GM13976 (cell line): ENCODE measurements at regions not wholly inside any gene's neighbourhood (a gene's known extent, or its start where the extent isn't known, plus 50 kb on each side); places are given as distances from the start of the nearest gene placed in this dataset.

Experiments
- DNase-seq: peaks from one replicate; pipeline ENCODE4 v3.0.0; 2012; ENCODE audit warnings: low spot score
- CTCF ChIP-seq: IDR thresholded peaks from 2 replicates; pipeline ENCODE4 v1.5.1; 2012; ENCODE audit warnings: borderline replicate concordance, mild to moderate bottlenecking; ENCODE audit not compliant: insufficient read depth; ENCODE audit errors: extremely low read depth, missing control alignments, control extremely low read depth
- in situ Hi-C: fragments of 300-500 bp; cut with MboI; formaldehyde crosslinking; loops from one replicate; pipeline ENCODE4 v1.12.0; 2022; ENCODE audit warnings: low sequenced_read_pairs, mixed read lengths, inconsistent platforms; ENCODE audit not compliant: unreplicated experiment

GRCh38 chr13:42466123-42466522 lies 107.8 kb upstream of the TNFSF11 start:
- in situ Hi-C loops = no loop called here
- no peak for DNase-seq
- no peak for TF ChIP-seq CTCF

DNA sequence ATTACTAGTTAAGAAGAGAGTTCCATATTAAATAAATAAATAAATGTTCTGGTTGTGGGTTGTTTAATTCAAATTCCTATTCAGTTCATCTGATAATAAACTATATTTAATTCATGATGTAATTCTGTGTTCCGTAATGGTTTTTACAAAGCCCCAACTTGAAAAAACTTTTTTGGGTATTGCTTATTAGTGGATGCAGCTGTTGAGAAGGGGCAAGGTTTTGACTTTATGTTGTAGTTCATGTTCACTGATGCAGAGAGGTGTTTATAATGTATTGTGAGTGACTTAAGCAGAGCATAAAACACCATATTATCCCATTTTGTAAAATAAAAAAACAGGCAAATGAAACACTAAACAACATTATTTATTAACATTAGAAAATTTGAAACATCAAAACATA lies 107.3 kb upstream of the TNFSF11 start:
- no peak for TF ChIP-seq CTCF
- in situ Hi-C loops = no loop called here
- no peak for DNase-seq

DNA sequence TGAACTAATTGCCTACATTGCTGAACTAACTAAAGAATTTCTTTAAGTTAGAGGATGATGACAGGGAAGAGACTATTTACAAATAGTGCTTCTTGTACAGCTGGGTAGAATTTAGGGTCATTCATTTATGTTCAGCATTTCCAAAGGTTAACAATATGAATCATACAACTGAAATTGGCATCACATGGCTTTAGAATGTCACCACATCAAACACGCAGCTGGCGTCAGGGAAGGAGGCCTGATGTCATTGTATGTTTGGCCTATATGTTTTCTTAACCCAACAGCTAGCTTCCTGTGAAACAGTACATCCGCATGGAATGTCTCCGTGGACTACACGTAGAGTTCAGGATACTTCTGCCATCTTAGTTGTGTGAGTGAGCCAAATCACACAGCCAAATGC lies 99.0 kb upstream of the TNFSF11 start:
- in situ Hi-C loops = no loop called here
- DNase-seq = no peak
- TF ChIP-seq CTCF = no peak

- in situ Hi-C loops = no loop called here
- TF ChIP-seq CTCF = no peak
- DNase-seq = no peak
Measured at GRCh38 chr13:42477596-42478190, 96.3 kb upstream of the TNFSF11 start.

DNA sequence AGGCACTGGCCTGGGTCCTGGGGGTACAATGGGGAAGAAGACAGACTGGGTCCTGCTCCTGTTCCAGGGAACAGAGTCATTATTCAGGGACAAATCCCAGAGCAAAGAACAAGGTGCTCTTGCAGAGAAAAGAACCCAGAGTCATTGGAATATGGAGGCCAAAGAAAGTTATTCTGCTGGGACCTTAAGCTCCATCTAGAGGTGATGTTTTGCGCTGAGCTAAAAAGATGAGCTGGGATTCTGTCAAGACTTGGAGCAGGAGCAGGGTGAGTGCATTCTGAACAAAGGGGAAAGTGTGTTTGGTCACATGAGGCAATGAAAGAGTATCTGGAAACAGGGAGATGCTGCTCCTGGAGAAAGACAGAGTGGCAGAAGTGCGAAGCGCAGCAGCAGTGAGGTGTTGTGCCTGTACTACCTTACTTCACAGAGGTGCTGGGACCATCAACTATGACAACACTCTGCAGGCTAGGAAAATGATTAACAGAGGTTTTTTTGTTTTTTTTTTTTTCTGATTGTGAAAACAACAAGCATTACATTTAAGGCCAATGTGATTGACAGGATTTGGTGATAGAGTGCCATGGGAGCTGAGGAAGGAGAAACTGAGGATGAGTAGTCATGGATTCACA lies 95.3 kb upstream of the TNFSF11 start:
- in situ Hi-C loops = no loop called here
- TF ChIP-seq CTCF = peak; percentile 19
- DNase-seq = peak; percentile 46

DNA sequence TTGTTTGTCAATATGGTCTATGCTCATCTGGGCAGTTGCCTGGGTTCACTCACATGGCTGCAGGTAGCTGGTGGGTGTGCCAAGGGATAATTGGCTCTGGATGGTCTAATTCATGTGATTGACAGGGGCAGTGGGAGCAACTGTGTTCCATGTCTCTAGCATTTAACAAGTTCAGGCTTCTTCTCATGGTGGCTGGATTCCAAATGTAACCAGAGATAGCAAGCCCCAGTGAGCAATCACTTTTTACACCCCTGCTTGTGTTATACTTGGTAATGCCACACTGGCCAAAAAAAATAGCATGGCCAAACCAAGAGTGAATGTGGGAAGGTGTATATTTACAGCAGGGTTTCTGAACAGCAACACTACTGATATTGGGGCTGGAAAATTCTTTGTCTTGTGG lies 89.6 kb upstream of the TNFSF11 start:
- in situ Hi-C loops = no loop called here
- no peak for TF ChIP-seq CTCF
- DNase-seq = no peak
